ENCODE measurements at regions not wholly inside any gene's neighbourhood (a gene's known extent, or its start where the extent isn't known, plus 50 kb on each side); places are given as distances from the start of the nearest gene placed in this dataset.

DNA sequence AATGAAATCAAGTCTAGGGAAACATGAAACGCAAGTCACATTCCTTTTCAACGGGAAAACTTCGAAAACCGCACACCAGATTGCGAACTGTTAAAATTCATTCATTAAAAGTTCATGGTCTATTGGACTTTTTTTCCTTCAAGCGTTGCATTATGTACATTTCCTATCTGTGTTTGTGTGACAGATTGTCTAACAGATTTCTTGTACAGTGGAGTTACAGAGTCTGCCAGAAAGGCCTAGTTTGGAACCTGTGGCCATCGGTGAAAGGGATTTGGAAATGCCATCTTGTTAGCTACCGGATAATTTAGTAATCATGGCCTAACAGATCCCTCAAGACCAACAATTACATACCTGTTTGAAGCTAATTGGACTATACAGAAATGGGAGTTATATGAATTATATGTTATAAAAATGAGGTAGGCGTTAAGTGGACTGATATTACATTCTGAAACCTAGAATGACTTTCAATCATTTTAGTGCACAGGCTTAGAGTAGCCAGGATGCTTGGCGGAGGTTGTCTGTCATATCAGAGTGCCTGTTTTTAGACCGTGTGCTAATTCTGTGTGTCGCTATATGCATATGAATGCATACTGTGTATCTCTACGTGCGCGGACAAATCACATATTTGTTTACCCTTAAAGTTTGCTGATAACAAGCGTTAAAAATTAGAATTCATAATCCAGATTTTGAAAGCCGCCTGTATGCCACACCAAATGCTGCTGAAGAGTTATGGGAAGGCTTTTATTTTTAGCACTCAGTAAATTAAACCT is 885.4 kb upstream of the RBFOX1 start:
- intact Hi-C loops (cut with DNase I): no loop called here
- peak in 1 of 42 donors; percentile 19 for DNase-seq

DNA sequence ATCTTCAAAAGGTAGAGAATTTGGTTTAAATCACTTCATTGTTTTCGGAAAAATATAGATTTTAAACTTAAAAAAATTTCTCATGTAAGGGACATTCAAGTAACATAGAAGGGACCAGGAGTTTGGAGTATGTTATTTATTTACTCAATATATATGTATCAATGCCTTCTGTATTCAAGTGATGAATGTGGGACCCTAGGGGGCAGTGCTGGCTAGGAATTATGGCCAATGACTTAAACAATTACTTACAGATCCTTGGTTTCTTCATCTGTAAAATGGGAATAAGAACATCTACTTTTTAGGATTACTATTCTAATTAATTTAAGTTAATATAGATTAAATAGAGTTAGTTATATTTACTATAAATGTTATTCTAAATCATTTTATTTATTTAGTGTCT is 886.3 kb upstream of the RBFOX1 start:
- no peak for DNase-seq
- intact Hi-C loops (cut with DNase I): no loop called here

DNA sequence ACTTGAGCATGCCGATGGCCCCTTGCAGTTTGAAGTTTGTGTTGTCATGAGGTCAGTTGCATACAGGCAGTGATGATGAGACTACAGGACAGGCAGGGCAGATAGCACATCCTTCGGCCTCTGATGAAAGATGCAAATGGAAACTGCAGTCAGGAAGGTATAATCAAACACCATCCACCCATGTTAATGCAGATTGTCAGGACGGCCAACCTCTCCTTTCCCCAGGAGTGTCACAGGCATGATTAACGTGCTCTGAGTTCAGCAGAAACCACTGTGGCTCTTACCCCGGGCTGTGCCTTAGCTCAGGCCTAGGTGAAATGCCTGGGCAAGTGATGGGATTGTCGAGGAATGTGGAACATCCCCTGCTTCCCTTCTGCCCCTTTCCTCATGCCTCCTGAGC is 893.5 kb upstream of the RBFOX1 start:
- intact Hi-C loops (cut with DNase I): no loop called here
- DNase-seq: no peak

DNA sequence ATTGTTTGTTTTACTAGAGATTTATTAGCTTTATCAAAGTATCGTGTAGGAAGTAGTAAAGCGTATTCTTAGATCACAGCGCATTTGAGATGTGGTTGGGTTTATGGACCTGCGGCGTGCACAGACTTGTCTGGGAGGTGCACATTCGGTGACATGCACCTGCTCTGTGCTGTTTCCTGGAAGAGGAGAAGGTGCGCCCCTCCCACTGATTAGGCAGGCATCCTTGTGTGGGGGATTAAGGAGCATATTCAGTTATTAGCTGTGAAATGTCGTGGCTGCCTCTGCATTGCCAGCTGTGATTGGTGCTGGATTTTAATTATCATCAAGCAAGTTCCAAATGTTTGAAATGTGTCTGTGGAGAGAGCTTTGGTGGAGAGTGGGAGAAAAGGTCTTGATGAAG is 903.8 kb upstream of the RBFOX1 start:
- intact Hi-C loops (cut with DNase I): no loop called here
- DNase-seq: peak in 33 of 42 donors; percentile 1 to 55 (median 23)

DNA sequence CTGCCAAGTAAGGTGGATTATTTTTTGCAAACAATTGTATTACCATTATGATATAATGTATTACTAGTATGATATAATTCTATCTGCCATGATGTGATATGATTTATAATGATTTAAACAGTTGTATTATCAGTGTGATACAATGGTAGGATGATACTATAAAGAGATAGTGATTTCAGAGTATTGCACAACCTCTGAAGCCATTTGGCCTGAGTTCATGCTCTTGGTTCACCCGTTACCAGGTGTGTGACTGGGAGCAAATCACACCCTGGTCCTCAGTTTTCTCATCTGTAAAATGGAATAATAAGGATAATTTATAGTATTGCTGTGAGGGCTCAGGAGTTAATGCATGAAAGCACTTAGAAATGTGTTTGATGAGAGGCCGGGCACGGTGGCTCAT is 905.0 kb upstream of the RBFOX1 start:
- DNase-seq: no peak
- intact Hi-C loops (cut with DNase I): no loop called here

DNA sequence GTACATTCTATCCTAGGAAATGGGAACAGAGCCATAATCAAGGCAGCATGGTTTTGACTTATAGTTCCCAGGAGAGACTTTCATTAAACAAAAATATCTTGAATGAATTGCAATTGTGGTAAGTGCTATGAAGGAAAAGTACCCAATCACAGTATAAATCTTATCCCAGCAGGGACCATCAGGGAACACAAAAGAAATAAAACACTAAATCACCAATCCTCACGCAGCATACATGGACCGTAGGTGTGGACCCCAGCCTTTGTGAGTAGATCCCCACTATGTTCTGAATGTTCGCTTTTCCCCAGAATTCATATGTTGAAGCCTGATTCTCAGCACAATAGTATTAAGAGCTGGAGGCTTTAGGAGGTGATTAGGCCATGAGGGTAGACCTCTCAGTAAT is 925.0 kb upstream of the RBFOX1 start:
- intact Hi-C loops (cut with DNase I): no loop called here
- peak in 1 of 42 donors; percentile 8 for DNase-seq

DNA sequence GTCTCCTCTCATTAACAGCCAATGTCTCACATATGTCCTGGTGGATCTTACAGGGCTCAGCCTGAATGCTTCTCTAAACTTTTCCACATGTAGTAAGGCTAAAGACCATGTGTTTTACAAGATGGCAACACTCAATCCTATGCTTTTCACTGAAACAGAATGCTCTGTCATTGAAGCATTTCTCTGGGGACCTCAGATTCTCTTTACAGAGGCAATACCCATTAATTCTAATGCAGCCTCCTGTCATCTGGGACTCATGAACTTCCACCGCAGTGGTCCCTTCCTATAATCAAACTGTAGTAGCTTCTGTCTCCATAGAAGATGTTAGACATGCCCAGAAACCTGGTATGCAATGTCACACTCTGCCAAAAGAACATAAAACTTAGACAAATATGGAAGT is 926.6 kb upstream of the RBFOX1 start:
- DNase-seq: peak in 1 of 42 donors; percentile 4

DNA sequence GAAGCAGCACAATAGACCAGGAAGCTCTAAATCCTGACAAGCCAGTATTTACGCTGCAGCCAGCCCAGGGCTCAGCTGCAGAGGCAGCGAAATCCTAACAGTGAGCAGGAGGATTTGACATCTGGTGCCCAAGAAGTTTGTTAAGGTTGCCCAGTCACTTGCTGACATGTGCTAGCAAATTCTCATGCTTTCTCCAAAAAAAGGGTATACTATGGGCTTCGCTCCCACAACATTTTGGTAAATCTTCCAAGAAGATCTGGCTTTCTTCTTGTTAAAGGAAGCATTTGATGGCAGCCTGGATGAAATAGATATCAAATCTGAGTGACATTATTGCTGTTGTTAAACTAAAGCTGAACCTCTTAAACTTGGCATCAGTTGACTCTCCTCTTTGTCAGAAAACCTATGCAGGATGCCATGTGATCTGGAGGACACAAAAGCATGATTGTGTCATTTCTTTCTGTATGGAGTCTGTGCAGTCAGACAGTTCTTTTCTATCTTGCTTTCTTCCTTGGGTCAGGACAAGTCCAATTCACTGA is 949.7 kb upstream of the RBFOX1 start:
- intact Hi-C loops (cut with DNase I): no loop called here
- peak in 3 of 42 donors; percentile 13 to 39 (median 15) for DNase-seq

More for the DNA sequence above, 926.6 kb upstream of the RBFOX1 start:
- intact Hi-C loops (cut with DNase I): no loop called here

DNA sequence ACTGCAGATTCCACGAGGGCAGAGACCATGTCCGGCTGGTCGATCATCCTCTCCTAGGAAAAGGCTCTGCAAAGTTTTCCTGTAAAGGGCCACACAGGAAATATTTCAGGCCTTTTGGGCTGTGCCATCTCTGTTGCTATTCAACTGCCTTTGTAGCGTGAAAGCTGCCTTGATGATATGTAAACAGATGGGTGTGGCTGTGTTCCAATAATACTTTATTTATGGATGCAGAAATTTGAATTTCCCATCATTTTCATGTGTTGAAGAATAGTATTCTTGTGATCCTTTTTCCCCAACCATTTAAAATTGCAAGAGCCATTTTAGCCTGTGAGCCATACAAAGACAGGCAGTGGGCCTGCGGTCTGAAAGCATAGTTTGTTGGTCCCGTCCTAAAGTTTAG is 950.7 kb upstream of the RBFOX1 start:
- DNase-seq: no peak
- intact Hi-C loops (cut with DNase I): no loop called here

DNA sequence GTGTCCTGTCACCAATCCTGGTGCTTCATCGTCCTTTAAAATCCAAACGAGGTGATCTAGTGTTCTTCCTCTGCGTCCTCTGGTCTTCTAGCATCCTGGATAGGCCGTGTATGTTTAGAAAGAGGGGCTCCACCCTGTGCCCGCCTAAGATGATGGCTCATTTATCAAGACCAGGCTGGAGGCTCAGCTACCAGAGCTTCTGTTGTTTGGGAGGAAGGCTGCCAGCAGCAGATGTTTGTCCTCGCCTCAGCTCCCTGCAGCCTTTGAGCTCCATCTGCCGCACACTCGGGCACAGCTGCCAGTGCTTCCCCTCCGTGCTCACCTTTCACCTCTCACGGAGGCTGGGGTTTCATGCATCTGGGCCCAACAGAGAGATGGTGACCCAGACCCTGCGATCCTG is 954.7 kb upstream of the RBFOX1 start:
- DNase-seq: peak in 2 of 42 donors; percentile 5 to 10
- intact Hi-C loops (cut with DNase I): no loop called here

DNA sequence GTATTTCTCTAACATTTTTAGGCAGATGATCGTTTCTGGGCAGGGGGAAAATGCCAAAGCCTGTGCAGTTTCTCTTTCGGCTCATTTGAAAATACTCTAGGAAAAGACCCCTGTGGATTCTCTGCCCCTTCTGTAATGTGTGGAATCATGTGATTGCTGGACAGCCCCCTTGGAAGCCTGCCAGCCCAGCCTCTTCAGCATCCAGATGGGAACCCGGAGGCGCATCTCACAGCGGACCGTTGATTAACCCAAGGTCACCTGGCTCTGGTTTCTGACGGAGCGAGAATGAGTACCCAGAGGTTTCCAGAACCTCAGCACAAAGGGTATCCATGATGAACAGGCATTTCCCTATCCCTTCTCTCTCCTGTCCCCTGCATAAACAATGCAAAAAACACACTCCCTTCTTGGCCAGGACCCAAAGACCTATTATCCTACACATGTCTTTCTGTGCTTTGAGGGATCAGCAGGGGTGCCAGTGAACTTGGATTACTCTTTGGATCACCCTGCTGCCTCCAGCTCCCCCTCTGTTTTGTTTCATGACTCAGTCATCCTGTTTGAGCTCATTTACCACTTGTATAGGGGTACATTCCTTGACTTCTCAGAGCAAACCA is 957.1 kb upstream of the RBFOX1 start:
- DNase-seq: peak in 5 of 42 donors; percentile 11 to 34 (median 15)
- intact Hi-C loops (cut with DNase I): no loop called here

DNA sequence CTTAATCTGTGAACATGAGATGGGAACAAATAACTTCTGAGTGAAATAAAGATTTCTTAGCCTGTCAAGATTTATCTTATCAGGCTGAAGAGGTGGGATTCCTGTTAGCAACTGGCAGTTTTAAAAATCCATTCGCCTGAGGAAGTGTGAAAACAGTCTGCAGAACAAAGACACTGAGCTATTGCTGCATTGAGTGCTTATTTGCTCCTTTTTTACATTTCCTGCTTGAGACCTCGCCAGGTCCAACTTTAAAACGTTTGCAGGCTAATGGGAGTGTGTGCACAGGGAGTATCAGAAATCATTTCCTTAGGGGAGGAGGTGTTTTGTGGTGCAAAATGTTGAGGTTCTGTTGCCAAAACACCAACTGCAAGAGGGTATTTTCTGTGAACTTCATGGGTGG is 957.8 kb upstream of the RBFOX1 start:
- intact Hi-C loops (cut with DNase I): no loop called here
- DNase-seq: no peak

DNA sequence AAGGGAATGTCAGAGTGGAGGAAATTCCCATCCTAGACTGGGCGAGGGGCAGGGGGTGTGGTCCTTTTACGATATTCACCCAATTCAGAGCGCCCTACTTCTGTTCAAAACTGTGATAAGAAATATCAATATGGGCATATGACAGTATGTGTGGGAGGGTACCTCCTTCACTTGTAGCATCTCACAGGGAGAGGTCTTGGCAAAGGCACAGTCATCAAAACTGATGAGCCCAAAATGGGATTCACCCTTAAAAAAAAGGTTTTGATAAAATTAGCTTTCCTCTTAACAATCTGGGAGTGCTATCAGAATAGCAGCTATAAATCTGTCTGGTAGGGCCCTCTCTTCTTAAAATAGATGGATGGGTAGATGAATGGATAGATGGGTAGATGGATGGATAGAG is 967.8 kb upstream of the RBFOX1 start:
- intact Hi-C loops (cut with DNase I): no loop called here
- DNase-seq: peak in 6 of 42 donors; percentile 13 to 53 (median 22)

DNA sequence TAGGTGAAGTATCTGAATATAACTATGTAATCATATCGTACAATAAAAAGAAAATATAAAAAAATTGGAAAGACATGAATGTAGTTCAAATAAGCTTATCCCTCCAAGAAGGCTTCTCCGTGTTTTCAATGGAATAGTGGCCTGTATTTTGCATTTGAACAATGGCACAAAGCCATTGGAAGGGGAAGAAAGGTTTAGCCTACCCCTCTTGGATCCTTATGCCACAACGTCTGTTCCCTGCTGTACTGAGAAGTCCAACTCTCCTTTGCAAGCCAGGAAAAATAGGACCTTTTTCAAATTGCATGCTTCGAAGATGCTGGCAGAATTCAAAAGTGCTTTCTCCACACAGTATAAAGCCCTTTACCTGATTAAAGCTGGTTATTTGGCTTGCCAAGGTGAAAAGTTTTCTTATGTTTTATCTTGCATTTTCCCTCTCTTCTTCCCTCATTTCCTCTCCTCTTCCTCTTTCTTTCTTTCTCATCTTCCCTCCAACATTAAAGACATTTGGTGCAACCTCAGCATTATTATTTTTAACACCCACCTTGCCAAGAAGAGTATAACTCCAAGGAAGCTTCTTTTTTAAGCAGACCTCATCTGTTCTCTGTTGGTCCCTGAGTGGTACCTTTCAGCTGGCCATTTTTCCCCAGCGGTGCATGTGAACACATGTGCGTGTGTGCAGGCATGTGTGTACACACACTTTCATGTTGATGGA is 968.6 kb upstream of the RBFOX1 start:
- DNase-seq: no peak
- intact Hi-C loops (cut with DNase I): no loop called here

DNA sequence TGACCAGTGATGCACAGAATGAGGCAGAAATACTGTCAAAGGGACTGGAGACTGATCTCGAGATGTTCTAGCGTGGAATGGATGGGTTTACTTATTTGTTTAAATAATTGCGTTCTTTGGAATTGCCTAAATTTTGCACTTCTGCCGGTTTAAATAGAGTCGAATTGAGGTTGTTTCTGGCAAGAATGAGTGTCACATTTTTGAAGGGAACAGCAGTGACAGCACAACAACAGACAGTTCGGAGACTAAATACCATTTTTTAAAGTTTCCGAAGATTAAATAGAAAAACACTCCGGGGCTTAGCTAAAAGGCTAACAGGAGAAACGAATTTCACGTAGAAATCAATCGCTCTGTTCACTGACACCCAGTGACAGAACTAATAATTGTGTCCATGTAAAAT is 969.2 kb upstream of the RBFOX1 start:
- intact Hi-C loops (cut with DNase I): no loop called here
- DNase-seq: no peak

DNA sequence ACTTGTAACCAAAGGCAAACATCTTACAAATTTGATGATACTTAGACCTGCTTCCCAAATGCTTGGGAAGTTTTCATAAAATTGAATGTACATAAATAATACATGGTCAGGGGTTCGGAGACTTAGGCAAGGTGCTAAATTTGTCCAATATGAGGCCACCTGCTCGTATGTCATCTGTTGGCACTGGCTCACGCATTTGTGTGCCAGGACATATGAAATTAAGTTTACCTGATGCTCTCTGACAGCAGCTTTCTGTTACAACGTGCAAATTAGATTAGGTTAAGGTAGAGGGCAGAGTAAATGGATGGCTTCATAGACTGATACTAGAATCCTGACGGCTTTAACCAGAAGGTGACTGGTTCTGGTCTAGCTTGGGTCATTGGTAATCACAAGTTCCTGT is 970.3 kb upstream of the RBFOX1 start:
- intact Hi-C loops (cut with DNase I): no loop called here
- DNase-seq: no peak

DNA sequence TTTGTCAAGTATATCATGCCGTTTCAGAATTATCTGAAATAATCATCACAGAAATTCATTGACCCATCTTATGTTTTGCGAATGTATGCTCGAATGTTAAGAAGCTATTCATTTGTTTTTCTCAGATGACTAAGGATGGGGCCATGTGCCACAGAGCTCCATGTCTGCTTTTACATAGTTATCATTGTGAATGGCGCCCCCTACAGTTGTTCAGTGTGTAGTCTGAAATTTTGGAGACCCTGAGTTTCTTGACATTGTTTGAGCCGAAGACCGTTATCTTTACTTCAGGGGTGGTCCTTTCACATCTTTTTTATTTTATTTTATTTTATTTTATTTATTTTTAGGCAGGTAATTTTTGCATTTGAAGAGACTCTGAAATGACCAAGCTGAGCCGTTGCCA is 972.0 kb upstream of the RBFOX1 start:
- intact Hi-C loops (cut with DNase I): no loop called here
- DNase-seq: no peak

DNA sequence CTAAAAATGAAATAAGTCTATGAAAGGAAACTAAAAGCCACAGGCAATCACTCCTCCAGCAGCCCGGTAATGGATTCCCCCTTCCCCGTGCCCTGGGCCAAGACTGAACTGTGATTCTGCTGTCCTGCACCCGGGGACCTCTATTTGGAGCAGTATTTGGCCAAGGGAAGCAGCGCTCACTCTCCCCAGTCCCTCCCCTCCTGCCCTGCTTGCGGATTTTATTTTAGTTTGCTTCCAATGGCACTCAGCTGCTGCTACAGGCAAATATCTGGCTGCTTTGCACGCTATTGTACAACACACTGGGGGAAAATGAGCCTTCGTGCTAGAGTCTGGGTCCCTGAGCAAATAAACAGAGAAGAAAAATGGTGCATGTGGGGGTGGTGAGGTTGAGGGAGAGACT is 975.7 kb upstream of the RBFOX1 start:
- intact Hi-C loops (cut with DNase I): no loop called here
- no peak for DNase-seq

DNA sequence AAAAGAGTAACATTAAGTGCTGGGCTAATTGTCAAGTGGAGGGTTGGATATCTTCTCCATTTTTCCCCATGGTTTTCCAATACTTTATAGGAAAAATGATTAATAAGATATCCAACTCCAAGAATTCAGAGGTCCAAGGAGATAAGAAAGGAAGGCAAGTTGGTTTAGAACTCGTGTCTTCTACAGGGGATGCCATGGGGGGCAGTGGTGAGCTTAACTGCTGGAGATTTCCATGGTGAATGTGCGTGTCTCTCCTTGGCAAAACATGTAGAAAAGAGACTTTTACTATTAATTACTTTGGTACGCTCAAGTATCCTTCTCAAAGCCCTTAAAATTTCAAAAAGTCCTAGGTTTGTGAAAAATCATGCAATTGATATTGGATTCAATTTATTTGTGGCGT is 982.9 kb upstream of the RBFOX1 start:
- DNase-seq: no peak
- intact Hi-C loops (cut with DNase I): no loop called here

DNA sequence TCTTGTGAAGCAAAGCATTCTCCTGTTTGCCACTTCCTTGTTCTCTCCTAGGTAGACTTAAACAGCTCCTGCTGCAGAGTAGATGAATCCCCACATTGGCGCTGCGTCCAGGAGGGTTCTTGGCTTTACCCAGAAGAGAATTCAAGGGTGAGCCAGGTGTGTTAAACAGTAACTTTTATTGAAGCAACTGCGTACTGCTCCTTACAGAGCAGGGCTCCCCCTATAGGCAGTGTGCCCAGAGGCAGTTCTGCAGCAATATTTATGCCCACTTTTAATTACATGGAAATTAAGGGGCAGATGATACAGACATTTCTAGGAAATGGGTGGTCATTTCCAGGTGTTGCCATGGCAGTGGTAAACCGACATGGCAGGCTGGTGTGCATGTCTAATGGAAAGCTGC is 987.6 kb upstream of the RBFOX1 start:
- intact Hi-C loops (cut with DNase I): no loop called here
- DNase-seq: no peak
